Stimulated activated naive CD8-positive, alpha-beta T cell treated with anti-CD3 and anti-CD28 coated beads, Interleukin-15, Interleukin-2, amounts not matched to agents 100 ng/mL and 50 ng/mL, for 24 hours (primary cell): ENCODE measurements at regions not wholly inside any gene's neighbourhood (a gene's known extent, or its start where the extent isn't known, plus 50 kb on each side); places are given as distances from the start of the nearest gene placed in this dataset.

ENCODE experiments used
- H3K27ac Mint-ChIP-seq: one replicate; pipeline ENCODE4 v1.8.0; 2021; ENCODE audit warnings: mild to moderate bottlenecking, mixed read lengths
- H3K27me3 Mint-ChIP-seq: one replicate; pipeline ENCODE4 v1.8.0; 2021; ENCODE audit warnings: mixed read lengths
- H3K36me3 Mint-ChIP-seq: one replicate; pipeline ENCODE4 v1.8.0; 2021; ENCODE audit warnings: low read depth, mixed read lengths
- H3K4me1 Mint-ChIP-seq: one replicate; pipeline ENCODE4 v1.8.0; 2021; ENCODE audit warnings: low read depth, mixed read lengths
- H3K4me3 Mint-ChIP-seq: one replicate; pipeline ENCODE4 v1.8.0; 2021; ENCODE audit warnings: mild to moderate bottlenecking, mixed read lengths
- H3K9me3 Mint-ChIP-seq: one replicate; pipeline ENCODE4 v1.8.0; 2021; ENCODE audit warnings: mixed read lengths

GRCh38 chr16:27706866-27707685 is 157.1 kb downstream of the KATNIP start:
- Mint-ChIP-seq H3K9me3 (no peaks in the 10 kb centered on the region), H3K36me3 (peaks cover 23% of the 10 kb centered on the region), H3K4me3 (no peak overlapping the region), H3K4me1 (no peaks in the 10 kb centered on the region), H3K27me3 (no peaks in the 10 kb centered on the region), H3K27ac (no peak overlapping the region)

DNA sequence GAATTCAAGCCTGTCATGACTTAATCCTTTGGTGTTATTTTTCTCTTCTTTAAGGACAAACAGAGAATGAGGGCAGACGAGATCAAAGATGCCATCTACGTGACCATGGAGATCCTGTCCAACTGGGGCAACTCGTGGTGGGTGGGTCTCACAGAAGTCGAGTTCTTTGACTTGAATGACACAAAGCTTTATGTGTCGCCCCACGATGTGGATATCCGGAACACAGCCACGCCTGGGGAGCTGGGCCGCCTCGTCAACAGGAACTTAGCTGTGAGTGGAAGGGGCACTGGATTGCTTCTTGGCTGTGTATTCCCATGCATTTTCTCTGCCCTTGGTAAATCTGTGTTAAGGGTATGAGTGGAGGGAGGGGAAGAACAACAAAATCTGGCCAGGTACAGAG is 158.7 kb downstream of the KATNIP start:
- no peak overlapping the region for H3K27ac Mint-ChIP-seq
- peaks cover 32% of the 10 kb centered on the region for H3K36me3 Mint-ChIP-seq
- H3K4me1 Mint-ChIP-seq = no peaks in the 10 kb centered on the region
- no peaks in the 10 kb centered on the region for H3K9me3 Mint-ChIP-seq
- H3K27me3 Mint-ChIP-seq = no peaks in the 10 kb centered on the region
- H3K4me3 Mint-ChIP-seq = no peak overlapping the region

GRCh38 chr16:27712251-27712711 is 162.3 kb downstream of the KATNIP start:
- Mint-ChIP-seq H3K9me3 (no peaks in the 10 kb centered on the region), H3K27ac (no peak overlapping the region), H3K36me3 (peaks cover 39% of the 10 kb centered on the region), H3K27me3 (no peaks in the 10 kb centered on the region), H3K4me1 (no peaks in the 10 kb centered on the region), H3K4me3 (no peak overlapping the region)

- Mint-ChIP-seq H3K36me3 (peaks cover 28% of the 10 kb centered on the region), H3K27ac (no peak overlapping the region), H3K4me3 (no peak overlapping the region), H3K27me3 (no peaks in the 10 kb centered on the region), H3K9me3 (no peaks in the 10 kb centered on the region), H3K4me1 (no peaks in the 10 kb centered on the region)
Observed at GRCh38 chr16:27717726-27718125, 167.8 kb downstream of the KATNIP start.

DNA sequence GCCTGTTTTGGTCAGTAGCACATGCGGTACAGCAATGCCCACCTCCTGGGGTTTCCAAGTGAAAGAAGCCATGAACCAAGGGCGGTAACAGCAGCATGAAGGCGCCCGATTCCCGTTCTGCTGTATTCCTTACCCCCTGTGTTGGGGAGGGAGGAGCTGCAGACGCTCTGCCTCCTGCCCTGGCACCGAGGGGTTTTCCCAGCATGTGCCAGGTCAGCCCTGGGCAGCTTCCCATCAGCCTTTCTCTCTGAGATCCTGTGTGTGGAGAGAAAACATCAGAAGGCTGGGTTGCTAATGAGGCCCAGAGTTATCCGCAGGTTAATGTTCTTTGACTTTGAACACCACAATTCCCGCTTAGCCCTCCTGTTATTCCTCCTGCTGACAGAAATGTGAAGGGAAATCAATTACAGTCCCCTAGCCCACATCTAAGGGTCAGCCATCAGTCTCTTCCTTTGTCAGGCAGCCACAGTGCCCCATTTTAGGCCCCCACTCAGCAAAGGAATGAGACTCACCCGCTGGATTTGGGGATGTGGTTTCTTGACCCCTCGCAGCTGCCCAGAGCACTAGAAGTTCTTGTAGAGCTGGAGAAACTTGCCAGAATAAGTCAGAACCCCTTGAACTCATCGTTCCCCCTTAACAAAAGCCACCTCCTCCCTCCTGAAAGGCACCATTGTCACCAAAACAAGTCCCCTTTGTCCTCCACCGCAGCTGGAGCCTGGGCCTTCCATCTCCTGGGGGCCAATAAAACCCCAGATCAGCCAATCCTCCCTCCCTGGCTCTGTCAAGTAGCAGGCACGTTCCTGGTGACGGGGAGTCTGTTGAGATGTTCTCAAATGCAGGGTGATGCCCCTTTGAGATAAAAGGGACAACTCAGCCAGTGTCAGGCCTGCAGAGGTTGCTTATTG is 168.5 kb downstream of the KATNIP start:
- Mint-ChIP-seq H3K4me1 (no peaks in the 10 kb centered on the region), H3K27ac (no peak overlapping the region), H3K36me3 (peaks cover 24% of the 10 kb centered on the region), H3K9me3 (no peaks in the 10 kb centered on the region), H3K27me3 (no peaks in the 10 kb centered on the region), H3K4me3 (no peak overlapping the region)

GRCh38 chr16:27719106-27719445 is 169.1 kb downstream of the KATNIP start:
- Mint-ChIP-seq H3K27ac (no peak overlapping the region), H3K36me3 (peaks cover 21% of the 10 kb centered on the region), H3K4me3 (no peak overlapping the region), H3K4me1 (no peaks in the 10 kb centered on the region), H3K27me3 (no peaks in the 10 kb centered on the region), H3K9me3 (no peaks in the 10 kb centered on the region)

DNA sequence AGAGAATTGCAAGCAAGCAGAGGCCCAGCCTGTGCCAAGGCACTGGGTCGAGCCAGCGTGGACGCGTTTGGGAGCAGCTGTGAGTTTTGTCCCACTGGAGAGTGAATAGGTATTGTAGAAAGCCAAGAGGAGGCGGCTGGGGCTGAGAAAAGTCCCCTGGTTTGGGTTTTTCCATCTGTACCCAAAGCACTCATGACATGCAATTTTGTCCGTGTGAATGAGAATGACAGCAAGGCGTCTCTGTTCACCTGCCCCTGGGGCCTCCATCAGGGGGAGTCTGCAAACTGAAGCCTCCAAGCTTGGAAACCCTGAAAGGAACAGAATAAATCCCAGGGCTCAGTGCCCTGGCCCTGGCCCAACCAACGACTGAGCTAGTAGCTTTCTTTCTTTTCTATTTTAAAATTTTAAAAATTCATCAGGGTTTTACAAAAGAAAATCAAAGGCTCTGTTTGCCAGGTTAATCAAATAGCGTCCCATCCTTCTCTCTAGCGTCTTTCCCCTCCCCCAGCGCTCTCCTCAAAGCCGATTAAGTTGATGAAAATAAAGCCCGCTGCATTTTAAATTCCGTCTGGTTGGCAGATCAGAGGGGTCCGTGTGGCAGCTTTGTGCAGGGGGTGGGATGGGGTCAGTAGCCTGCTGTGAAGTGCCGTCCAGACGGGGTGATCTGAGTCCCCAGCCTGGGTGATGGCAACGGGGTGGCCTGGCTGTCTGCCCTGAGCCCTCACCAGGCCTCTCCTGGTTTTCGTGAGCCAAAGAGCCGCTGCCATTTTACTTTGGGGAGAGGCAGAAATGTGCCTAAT is 171.0 kb downstream of the KATNIP start:
- Mint-ChIP-seq H3K4me1 (no peaks in the 10 kb centered on the region), H3K27ac (no peak overlapping the region)

DNA sequence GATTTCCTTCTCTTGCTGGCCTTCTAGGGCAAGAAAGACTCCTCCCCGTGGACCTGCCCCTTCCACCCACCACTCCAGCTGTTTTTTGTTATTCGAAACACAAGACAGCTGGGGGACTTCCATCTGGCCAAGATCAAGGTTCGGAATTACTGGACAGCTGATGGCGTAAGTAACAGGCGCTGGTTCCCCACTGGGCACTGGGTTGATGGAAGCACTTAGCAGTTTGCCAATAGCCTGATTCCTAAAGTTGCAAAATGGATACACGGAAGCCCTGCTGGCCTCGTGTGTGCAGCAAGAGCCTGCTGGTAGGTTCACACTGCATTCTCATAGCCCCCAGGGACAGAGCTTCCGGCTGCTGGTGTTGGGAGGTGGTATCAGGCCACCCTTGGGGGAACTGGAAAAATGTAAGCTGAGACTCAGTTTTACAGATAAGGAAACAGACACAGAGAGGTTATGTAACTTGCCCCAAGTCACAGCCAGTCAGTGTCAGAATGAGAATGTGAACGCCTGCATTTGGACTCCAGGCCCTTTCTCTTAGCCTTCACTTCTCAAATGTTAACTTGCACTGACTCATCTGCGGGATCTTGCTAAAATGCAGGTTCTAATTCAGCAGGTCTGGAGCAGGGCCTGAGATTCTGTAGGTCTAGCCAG is 171.7 kb downstream of the KATNIP start:
- no peaks in the 10 kb centered on the region for H3K9me3 Mint-ChIP-seq
- no peaks in the 10 kb centered on the region for H3K4me1 Mint-ChIP-seq
- H3K4me3 Mint-ChIP-seq = no peak overlapping the region
- H3K36me3 Mint-ChIP-seq = peaks cover 10% of the 10 kb centered on the region
- no peaks in the 10 kb centered on the region for H3K27me3 Mint-ChIP-seq
- H3K27ac Mint-ChIP-seq = no peak overlapping the region

More for the DNA sequence above, 171.0 kb downstream of the KATNIP start:
- Mint-ChIP-seq H3K36me3 (peaks cover 10% of the 10 kb centered on the region), H3K4me3 (no peak overlapping the region), H3K9me3 (no peaks in the 10 kb centered on the region), H3K27me3 (no peaks in the 10 kb centered on the region)

DNA sequence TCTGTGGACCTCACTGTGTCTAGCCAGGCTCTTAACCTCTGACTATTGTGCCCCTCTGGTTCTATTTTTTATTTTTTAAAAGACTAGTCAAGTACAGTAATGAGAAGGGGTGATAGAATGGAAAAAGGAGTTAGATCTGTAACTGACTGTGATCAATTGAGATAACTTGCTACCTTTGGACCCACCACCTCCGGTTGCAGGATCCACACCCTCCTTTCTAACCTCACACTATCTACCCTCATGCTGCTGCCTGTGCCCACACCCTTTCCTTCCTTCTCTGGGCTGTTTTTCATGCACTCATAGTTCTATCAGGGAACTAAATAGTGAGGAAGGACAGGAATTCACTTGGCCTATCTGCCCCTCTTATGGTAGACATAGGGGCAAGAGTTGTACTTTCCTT is 172.3 kb downstream of the KATNIP start:
- H3K4me1 Mint-ChIP-seq = no peaks in the 10 kb centered on the region
- no peak overlapping the region for H3K27ac Mint-ChIP-seq
- no peaks in the 10 kb centered on the region for H3K9me3 Mint-ChIP-seq
- H3K27me3 Mint-ChIP-seq = no peaks in the 10 kb centered on the region
- H3K36me3 Mint-ChIP-seq = peaks cover 10% of the 10 kb centered on the region
- no peak overlapping the region for H3K4me3 Mint-ChIP-seq

DNA sequence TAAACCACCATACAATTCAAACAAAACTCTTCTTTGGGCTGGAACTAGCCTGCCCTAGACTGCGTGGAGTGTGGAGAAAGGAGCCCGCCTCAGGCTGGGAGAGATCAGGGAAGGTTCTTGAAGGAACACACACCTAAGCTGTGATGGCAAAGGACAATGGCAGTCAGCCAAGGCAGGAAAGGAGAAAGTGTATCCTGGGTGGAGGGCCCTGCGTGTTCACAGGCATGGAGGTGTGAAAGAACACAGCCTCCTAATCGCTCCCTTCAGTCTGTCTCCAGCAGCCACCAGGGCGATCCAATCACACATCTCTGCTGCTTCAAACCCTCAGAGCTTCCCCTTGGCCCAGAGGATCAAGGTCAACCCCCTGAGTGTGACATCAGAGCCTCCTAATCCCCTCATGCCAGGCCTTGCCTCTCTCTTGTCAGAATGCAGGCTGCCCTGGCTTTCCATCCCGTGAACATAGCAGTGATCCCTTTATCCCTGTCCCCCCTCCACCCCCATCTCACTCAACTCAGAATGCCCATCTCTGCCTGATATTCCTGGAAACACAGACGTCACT is 173.0 kb downstream of the KATNIP start:
- Mint-ChIP-seq H3K4me1 (no peaks in the 10 kb centered on the region), H3K36me3 (peaks cover 10% of the 10 kb centered on the region), H3K9me3 (no peaks in the 10 kb centered on the region), H3K4me3 (no peak overlapping the region), H3K27ac (no peak overlapping the region), H3K27me3 (no peaks in the 10 kb centered on the region)

DNA sequence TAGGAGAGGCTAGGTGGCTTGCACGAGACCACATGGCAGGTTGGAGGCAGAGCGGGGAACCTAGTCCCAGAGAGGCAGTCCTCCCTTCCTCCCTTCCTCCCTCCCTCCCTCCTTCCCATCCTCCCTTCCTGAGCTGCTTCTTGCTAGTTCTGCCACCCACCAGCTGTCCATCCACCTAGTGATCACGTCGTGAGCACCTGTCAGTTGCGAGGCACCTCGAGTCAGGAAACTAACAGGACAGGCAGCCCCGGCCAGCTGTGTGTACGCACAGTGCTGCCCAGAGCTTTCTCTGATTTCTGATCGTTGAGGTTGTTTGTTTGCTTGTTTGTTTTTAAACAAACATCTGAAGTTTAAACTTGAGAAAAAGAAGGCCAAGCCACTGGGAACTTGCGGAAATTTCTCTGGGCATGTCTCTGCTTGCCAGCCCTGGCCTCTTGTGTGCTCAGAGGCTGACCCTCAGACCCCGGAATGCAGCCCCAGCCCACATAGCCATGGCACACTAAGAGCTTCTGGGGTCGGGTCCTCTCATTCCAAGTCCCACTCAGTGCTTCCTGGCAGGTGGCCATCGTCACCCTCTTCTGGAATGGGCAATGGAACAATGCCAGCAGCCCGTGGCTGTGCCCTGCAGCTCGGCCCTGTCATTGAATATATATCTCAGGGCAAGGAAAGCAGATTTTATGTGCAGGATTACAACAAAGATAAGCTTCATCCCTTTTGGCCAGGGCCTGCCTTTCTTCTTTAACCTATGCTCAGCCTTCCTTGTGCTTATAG is 174.0 kb downstream of the KATNIP start:
- no peak overlapping the region for H3K27ac Mint-ChIP-seq

DNA sequence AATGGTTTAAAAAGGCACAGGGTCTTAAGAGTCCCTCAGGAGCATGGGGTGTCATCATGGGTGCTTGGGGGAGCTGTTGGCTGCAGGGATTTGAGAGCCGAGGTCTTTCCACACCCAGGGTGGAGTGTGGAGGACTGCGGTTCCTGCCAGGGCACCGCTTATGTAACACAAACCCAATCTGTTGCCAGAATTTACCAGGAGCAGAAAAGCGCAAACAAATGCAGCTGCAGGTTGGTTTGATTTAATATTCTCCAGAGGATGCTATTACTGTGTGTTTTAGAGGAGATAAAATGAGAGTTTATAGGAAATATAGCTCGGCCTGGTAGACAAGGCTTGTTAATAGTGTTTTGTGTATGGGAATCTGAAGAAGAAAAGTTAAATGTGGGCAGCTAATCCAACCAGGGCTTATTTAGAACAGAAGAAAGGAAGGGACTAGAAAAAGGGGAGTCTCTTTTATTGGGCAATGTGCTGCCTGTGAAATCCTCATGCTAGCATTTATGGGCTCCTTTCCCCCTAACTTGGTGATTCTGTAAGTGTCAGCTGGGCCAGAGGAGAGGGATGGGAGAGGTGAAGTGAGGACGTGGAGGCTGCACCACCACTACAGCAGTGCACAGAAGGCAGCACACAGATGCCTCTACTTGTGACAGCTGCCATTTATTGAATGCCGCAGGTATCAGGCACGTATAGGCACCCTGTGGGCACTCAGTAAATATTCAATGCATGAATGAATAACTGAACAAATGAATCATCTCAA is 174.7 kb downstream of the KATNIP start:
- no peaks in the 10 kb centered on the region for H3K4me1 Mint-ChIP-seq
- H3K36me3 Mint-ChIP-seq = peaks cover 10% of the 10 kb centered on the region
- no peak overlapping the region for H3K27ac Mint-ChIP-seq
- no peaks in the 10 kb centered on the region for H3K27me3 Mint-ChIP-seq
- no peak overlapping the region for H3K4me3 Mint-ChIP-seq
- no peaks in the 10 kb centered on the region for H3K9me3 Mint-ChIP-seq

More for the DNA sequence above, 174.0 kb downstream of the KATNIP start:
- Mint-ChIP-seq H3K9me3 (no peaks in the 10 kb centered on the region), H3K4me3 (no peak overlapping the region), H3K36me3 (peaks cover 10% of the 10 kb centered on the region), H3K27me3 (no peaks in the 10 kb centered on the region), H3K4me1 (no peaks in the 10 kb centered on the region)
